A549 (cell line): ENCODE measurements at regions not wholly inside any gene's neighbourhood (a gene's known extent, or its start where the extent isn't known, plus 50 kb on each side); places are given as distances from the start of the nearest gene placed in this dataset.

Source experiments
- ATAC-seq, 2 experiments: fragments of 200-7000 bp in 1 of 2; fragments of >200 bp in 1 of 2; cut with Nextera tagmentation in 1 of 2; cut with Tn5 transposase in 1 of 2; 3 replicates each; pipeline versions ENCODE4 v1.8.0 to v1.9.1; 2018 to 2020; ENCODE audit warnings: mild to moderate bottlenecking in 1 of 2, moderate library complexity in 1 of 2
- CTCF ChIA-PET: fragments of 300-600 bp; sonication (Branson Sonifier 250); formaldehyde crosslinking; extraction: SDS; loops from one replicate; lab custom pipeline; 2021; ENCODE audit warnings: antibody characterized with exemption, inconsistent platforms; lab: Yijun Ruan, JAX
- POLR2A ChIA-PET: fragments of 350-600 bp; formaldehyde crosslinking; extraction: SDS; loops from one replicate; lab custom pipeline; 2021; ENCODE audit warnings: antibody characterized with exemption, inconsistent platforms; lab: Yijun Ruan, JAX
- DNase-seq, 2 experiments: peaks; one replicate each; pipeline versions ENCODE4 v3.0.0 to v3.0.0-alpha.2; 2011 to 2016; ENCODE audit warnings: low read depth in 1 of 2, low spot score in 1 of 2
- FAIRE-seq: peaks from 2 replicates; lab custom pipeline; 2011; peaks lifted over from hg19 to GRCh38; lab: Jason Lieb, UNC
- H3K27ac ChIP-seq, 2 experiments: fragments of >200 bp; sonication (Bioruptor Twin); formaldehyde crosslinking; 3 replicates each; pipeline ENCODE4 v1.5.1; 2016 to 2017
- H3K4me1 ChIP-seq: fragments of >200 bp; sonication (Bioruptor Twin); formaldehyde crosslinking; 3 replicates; pipeline ENCODE4 v1.6.1; 2016
- H3K4me2 ChIP-seq: fragments of >200 bp; sonication (Bioruptor Twin); formaldehyde crosslinking; 3 replicates; pipeline ENCODE4 v1.6.1; 2016
- H3K4me3 ChIP-seq: fragments of >200 bp; sonication (Bioruptor Twin); formaldehyde crosslinking; 3 replicates; pipeline ENCODE4 v1.5.1; 2016
- H3K9me3 ChIP-seq: fragments of >200 bp; sonication (Bioruptor Twin); formaldehyde crosslinking; 3 replicates; pipeline ENCODE4 v1.6.1; 2016
- BCL3 ChIP-seq: fragments of >200 bp; sonication (Bioruptor Twin); formaldehyde crosslinking; IDR thresholded peaks from 3 replicates; pipeline ENCODE4 v1.6.1; 2016
- BHLHE40 ChIP-seq: IDR thresholded peaks from 2 replicates; pipeline ENCODE4 v1.6.1; 2012; ENCODE audit warnings: low read depth, low read length, inconsistent platforms
- CBX2 ChIP-seq: fragments of 200-600 bp; sonication (generic); IDR thresholded peaks from 2 replicates; pipeline ENCODE4 v1.6.1; 2016; ENCODE audit warnings: low read depth, mild to moderate bottlenecking, borderline replicate concordance
- CHD2 ChIP-seq: fragments of 150-350 bp; IDR thresholded peaks from 2 replicates; pipeline ENCODE4 v1.6.1; 2014; ENCODE audit warnings: low read length; ENCODE audit not compliant: partially characterized antibody
- CHD4 ChIP-seq: fragments of 200-600 bp; sonication (generic); IDR thresholded peaks from 2 replicates; pipeline ENCODE4 v1.6.1; 2016; ENCODE audit warnings: antibody characterized with exemption, mild to moderate bottlenecking, borderline replicate concordance
- EHMT2 ChIP-seq: fragments of 200-600 bp; sonication (generic); IDR thresholded peaks from 2 replicates; pipeline ENCODE4 v1.6.1; 2016; ENCODE audit warnings: antibody characterized with exemption, low read depth, mild to moderate bottlenecking, moderate library complexity
- ELK1 ChIP-seq: fragments of 150-350 bp; IDR thresholded peaks from 2 replicates; pipeline ENCODE4 v1.6.1; 2014; ENCODE audit warnings: low read depth, mild to moderate bottlenecking, low read length
- EP300 ChIP-seq, 2 experiments: fragments of >200 bp; sonication (Bioruptor Twin); formaldehyde crosslinking; IDR thresholded peaks; 2 replicates in 1 of 2; 3 replicates in 1 of 2; pipeline ENCODE4 v1.6.1; 2016 to 2017
- ESRRA ChIP-seq: fragments of 150-350 bp; IDR thresholded peaks from 2 replicates; pipeline ENCODE4 v1.6.1; 2014; ENCODE audit warnings: mild to moderate bottlenecking, low read length, borderline replicate concordance
- FOSL2 ChIP-seq, 2 experiments: fragments of 450-650 bp in 1 of 2; fragments of >200 bp in 1 of 2; sonication (Bioruptor Twin) in 1 of 2; formaldehyde crosslinking; IDR thresholded peaks; 2 replicates each; pipeline versions ENCODE4 v1.5.0 to v1.6.1; 2016 to 2020; ENCODE audit warnings: mild to moderate bottlenecking in 1 of 2, moderate library complexity in 1 of 2
- FOXS1 ChIP-seq: fragments of 250-450 bp; sonication (Bioruptor Pico); IDR thresholded peaks from 2 replicates; pipeline ENCODE4 v1.5.0; 2020; ENCODE audit warnings: mild to moderate bottlenecking, moderate library complexity
- HDAC2 ChIP-seq: fragments of 200-600 bp; sonication (generic); IDR thresholded peaks from 2 replicates; pipeline ENCODE4 v1.6.1; 2016
- HES2 ChIP-seq: fragments of >200 bp; sonication (Bioruptor Twin); formaldehyde crosslinking; IDR thresholded peaks from 2 replicates; pipeline ENCODE4 v1.6.1; 2016
- HEYL ChIP-seq: fragments of 250-450 bp; sonication (Bioruptor Pico); IDR thresholded peaks from 2 replicates; pipeline ENCODE4 v1.8.0; 2021; ENCODE audit warnings: mild to moderate bottlenecking, moderate library complexity
- HOXB13 ChIP-seq: fragments of 250-450 bp; sonication (Bioruptor Pico); IDR thresholded peaks from 2 replicates; pipeline ENCODE4 v1.5.0; 2020; ENCODE audit warnings: low read depth, mild to moderate bottlenecking, moderate library complexity
- JUN ChIP-seq, 2 experiments: fragments of >200 bp; sonication (Bioruptor Twin); formaldehyde crosslinking; IDR thresholded peaks; 2 replicates in 1 of 2; 3 replicates in 1 of 2; pipeline ENCODE4 v1.6.1; 2016 to 2017
- JUNB ChIP-seq: fragments of >200 bp; sonication (Bioruptor Twin); formaldehyde crosslinking; IDR thresholded peaks from 2 replicates; pipeline ENCODE4 v1.6.1; 2016
- KDM1A ChIP-seq: fragments of 200-600 bp; sonication (generic); IDR thresholded peaks from 2 replicates; pipeline ENCODE4 v1.6.1; 2016; ENCODE audit warnings: low read depth, mild to moderate bottlenecking
- MAX ChIP-seq: IDR thresholded peaks from 2 replicates; pipeline ENCODE4 v1.6.1; 2012
- MAZ ChIP-seq: fragments of 150-350 bp; IDR thresholded peaks from 2 replicates; pipeline ENCODE4 v1.6.1; 2014; ENCODE audit warnings: antibody characterized with exemption, low read depth, low read length, borderline replicate concordance
- PBX3 ChIP-seq: IDR thresholded peaks from 2 replicates; pipeline ENCODE4 v1.6.1; 2012
- PHF8 ChIP-seq: fragments of 200-600 bp; sonication (generic); IDR thresholded peaks from 2 replicates; pipeline ENCODE4 v1.6.1; 2016; ENCODE audit warnings: low read depth, mild to moderate bottlenecking, antibody characterized with exemption, moderate library complexity, borderline replicate concordance
- POLR2A ChIP-seq: IDR thresholded peaks from 2 replicates; pipeline ENCODE4 v1.6.1; 2012; ENCODE audit warnings: mild to moderate bottlenecking, low read length
- RARB ChIP-seq: fragments of 250-450 bp; sonication (Bioruptor Pico); IDR thresholded peaks from 2 replicates; pipeline ENCODE4 v1.8.0; 2021; ENCODE audit warnings: mild to moderate bottlenecking, moderate library complexity
- SMC3 ChIP-seq: fragments of >200 bp; sonication (Bioruptor Twin); formaldehyde crosslinking; IDR thresholded peaks from 3 replicates; pipeline ENCODE4 v1.6.1; 2018; ENCODE audit warnings: inconsistent platforms
- TFCP2L1 ChIP-seq: fragments of 250-450 bp; sonication (Bioruptor Pico); IDR thresholded peaks from 2 replicates; pipeline ENCODE4 v1.5.0; 2021; ENCODE audit warnings: mild to moderate bottlenecking
- WGBS: methylation state at CpG from one replicate; pipeline ENCODE4 v1.1.6; 2017; ENCODE audit errors: missing lambda C conversion rate; 5-methylcytosine and 5-hydroxymethylcytosine counted together
- TF ChIP-seq, protein P1 (sequence below): fragments of 250-450 bp; sonication (Bioruptor Pico); IDR thresholded peaks from 2 replicates; pipeline ENCODE4 v1.5.0; 2021; ENCODE audit warnings: mild to moderate bottlenecking, moderate library complexity, borderline replicate concordance
- TF ChIP-seq, protein P2 (sequence below): fragments of 250-450 bp; sonication (Bioruptor Pico); IDR thresholded peaks from 2 replicates; pipeline ENCODE4 v1.5.0; 2020; ENCODE audit warnings: low read depth, mild to moderate bottlenecking, moderate library complexity

DNA sequence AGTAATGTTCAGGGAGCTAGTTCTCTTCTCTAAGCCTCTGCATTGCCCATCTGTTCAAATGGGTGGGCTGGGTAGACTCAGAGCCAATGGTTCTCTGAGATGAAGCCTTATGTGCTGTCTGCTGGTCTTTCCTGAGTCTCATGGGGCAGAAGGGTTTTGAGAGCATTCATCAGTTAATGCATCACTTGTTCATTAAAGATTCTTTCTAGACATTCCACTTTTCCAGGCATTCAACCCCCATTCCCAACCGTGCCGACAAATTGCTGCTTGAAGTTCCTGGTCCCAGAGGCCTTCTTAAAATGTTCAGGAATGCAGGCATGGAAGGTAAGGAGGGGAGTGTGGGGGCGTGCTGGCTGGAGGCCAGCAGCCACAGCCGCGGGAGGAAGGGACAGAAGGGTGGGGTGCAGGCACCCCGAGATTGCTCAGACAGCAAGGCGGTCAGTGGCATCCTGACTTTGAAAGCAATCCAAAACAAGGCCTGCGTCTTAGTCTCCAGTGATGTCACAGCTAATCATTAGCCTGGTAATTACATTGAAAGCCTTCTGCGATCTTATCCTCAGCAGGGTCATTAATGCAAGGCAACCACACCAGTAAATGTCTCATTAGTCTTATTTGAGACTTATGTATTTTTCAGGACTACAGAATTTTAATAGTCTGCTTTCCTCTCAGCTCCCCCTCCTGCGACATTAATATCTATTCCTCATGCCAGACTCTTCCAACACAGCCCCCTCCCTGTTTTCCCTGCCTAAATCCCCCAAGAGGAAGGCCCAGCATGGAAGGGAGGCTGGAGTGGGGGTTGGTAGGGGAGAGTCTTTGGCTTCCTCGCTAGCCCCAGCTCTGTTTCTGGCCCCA, 328.8 kb downstream of the MIAT start:
- H3K4me1 ChIP-seq = no peaks in the 10 kb centered on the region
- H3K4me2 ChIP-seq = no peak overlapping the region
- FAIRE-seq (no peak), DNase-seq (no peak), ATAC-seq (no peak)
- no peaks in the 10 kb centered on the region for H3K9me3 ChIP-seq
- ChIA-PET POLR2A (no interaction called here), CTCF (no interaction called here)
- H3K27ac ChIP-seq = no peak overlapping the region
- no peak for TF ChIP-seq HEYL
- TF ChIP-seq ESRRA = no peak
- TF ChIP-seq JUN (IDR thresholded peaks at IDR 0.05) = no peak
- TF ChIP-seq EHMT2 = no peak
- no peak for TF ChIP-seq MAZ
- TF ChIP-seq TFCP2L1 (CRISPR knock-in tag) = no peak
- TF ChIP-seq EP300 (IDR thresholded peaks at IDR 0.05) = no peak
- TF ChIP-seq ELK1 = no peak
- TF ChIP-seq PHF8 = no peak
- no peak for TF ChIP-seq BCL3
- TF ChIP-seq KDM1A = no peak
- no peak for TF ChIP-seq FOSL2 (IDR thresholded peaks at IDR 0.05)
- no peak for TF ChIP-seq FOSL2 (CRISPR knock-in tag; IDR thresholded peaks at IDR 0.05)
- TF ChIP-seq RARB (CRISPR knock-in tag) = no peak
- no peak for TF ChIP-seq HDAC2
- TF ChIP-seq, protein P1, sequence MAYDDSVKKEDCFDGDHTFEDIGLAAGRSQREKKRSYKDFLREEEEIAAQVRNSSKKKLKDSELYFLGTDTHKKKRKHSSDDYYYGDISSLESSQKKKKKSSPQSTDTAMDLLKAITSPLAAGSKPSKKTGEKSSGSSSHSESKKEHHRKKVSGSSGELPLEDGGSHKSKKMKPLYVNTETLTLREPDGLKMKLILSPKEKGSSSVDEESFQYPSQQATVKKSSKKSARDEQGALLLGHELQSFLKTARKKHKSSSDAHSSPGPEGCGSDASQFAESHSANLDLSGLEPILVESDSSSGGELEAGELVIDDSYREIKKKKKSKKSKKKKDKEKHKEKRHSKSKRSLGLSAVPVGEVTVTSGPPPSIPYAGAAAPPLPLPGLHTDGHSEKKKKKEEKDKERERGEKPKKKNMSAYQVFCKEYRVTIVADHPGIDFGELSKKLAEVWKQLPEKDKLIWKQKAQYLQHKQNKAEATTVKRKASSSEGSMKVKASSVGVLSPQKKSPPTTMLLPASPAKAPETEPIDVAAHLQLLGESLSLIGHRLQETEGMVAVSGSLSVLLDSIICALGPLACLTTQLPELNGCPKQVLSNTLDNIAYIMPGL (CRISPR knock-in tag) = no peak
- TF ChIP-seq CHD2 = no peak
- TF ChIP-seq PBX3 = no peak
- no peak overlapping the region for H3K4me3 ChIP-seq
- WGBS = 54% methylated on average over 10 of the region's 11 CpGs

GRCh38 chr22:26986884-26987283, 329.5 kb downstream of the MIAT start:
- ChIA-PET CTCF (no interaction called here), POLR2A (no interaction called here)
- ATAC-seq = no peak
- DNase-seq = no peak
- no peak overlapping the region for H3K27ac ChIP-seq
- no peak overlapping the region for H3K4me2 ChIP-seq
- no peaks in the 10 kb centered on the region for H3K4me1 ChIP-seq
- 78% methylated on average over 3 of the region's 3 CpGs for WGBS
- H3K9me3 ChIP-seq = no peaks in the 10 kb centered on the region
- no peak overlapping the region for H3K4me3 ChIP-seq
- no peak for FAIRE-seq
- no peak for TF ChIP-seq JUNB
- TF ChIP-seq POLR2A = no peak
- TF ChIP-seq, protein P2, sequence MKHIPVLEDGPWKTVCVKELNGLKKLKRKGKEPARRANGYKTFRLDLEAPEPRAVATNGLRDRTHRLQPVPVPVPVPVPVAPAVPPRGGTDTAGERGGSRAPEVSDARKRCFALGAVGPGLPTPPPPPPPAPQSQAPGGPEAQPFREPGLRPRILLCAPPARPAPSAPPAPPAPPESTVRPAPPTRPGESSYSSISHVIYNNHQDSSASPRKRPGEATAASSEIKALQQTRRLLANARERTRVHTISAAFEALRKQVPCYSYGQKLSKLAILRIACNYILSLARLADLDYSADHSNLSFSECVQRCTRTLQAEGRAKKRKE (CRISPR knock-in tag) = no peak
- no peak for TF ChIP-seq BHLHE40
- no peak for TF ChIP-seq HOXB13 (CRISPR knock-in tag)
- no peak for TF ChIP-seq HDAC2
- TF ChIP-seq CHD4 = no peak
- TF ChIP-seq SMC3 = no peak
- no peak for TF ChIP-seq CBX2
- no peak for TF ChIP-seq MAX
- TF ChIP-seq FOXS1 (CRISPR knock-in tag) = no peak
- no peak for TF ChIP-seq JUN (IDR thresholded peaks at IDR 0.05)
- no peak for TF ChIP-seq HES2
